ENCODE measurements at regions not wholly inside any gene's neighbourhood (a gene's known extent, or its start where the extent isn't known, plus 50 kb on each side); places are given as distances from the start of the nearest gene placed in this dataset.

- Histone ChIP-seq H3K27me3 (no peaks in the 10 kb centered on the region), H3K9me3 (no peaks in the 10 kb centered on the region), H3K4me1 (no peaks in the 10 kb centered on the region), H3K27ac (no peak overlapping the region), H3K4me3 (no peak overlapping the region), H3K36me3 (no peaks in the 10 kb centered on the region)
- TF ChIP-seq POLR2A (IDR thresholded peaks at IDR 0.05) = no peak
- no peak for TF ChIP-seq POLR2AphosphoS5 (IDR thresholded peaks at IDR 0.05; ENCODE audit: insufficient read depth in 1 of 2, low read depth in 1 of 2)
- no peak for TF ChIP-seq CTCF (IDR thresholded peaks at IDR 0.05)
- DNase-seq (ENCODE audit: extremely low spot score in 2 of 2) = no peak
- intact Hi-C loops (cut with DNase I) = no loop called here
Measured at GRCh38 chr4:188986271-188986689, 847.0 kb downstream of the TRIML1 start.

- no peaks in the 10 kb centered on the region for H3K9me3 ChIP-seq
- H3K4me3 ChIP-seq = no peak overlapping the region
- H3K36me3 ChIP-seq = no peaks in the 10 kb centered on the region
- no peaks in the 10 kb centered on the region for H3K27me3 ChIP-seq
- no peak for DNase-seq (ENCODE audit: extremely low spot score in 2 of 2)
- H3K4me1 ChIP-seq = no peaks in the 10 kb centered on the region
- no peak overlapping the region for H3K27ac ChIP-seq
- intact Hi-C loops (cut with DNase I) = no loop called here
- TF ChIP-seq POLR2AphosphoS5 (IDR thresholded peaks at IDR 0.05; ENCODE audit: insufficient read depth in 1 of 2, low read depth in 1 of 2) (no peak), POLR2A (IDR thresholded peaks at IDR 0.05) (no peak), CTCF (IDR thresholded peaks at IDR 0.05) (no peak)
Measured at GRCh38 chr4:188987011-188987410, 847.8 kb downstream of the TRIML1 start.

GRCh38 chr4:188988131-188988530, 848.9 kb downstream of the TRIML1 start:
- intact Hi-C loops (cut with DNase I) = no loop called here
- TF ChIP-seq POLR2A (IDR thresholded peaks at IDR 0.05) (no peak), CTCF (IDR thresholded peaks at IDR 0.05) (no peak), POLR2AphosphoS5 (IDR thresholded peaks at IDR 0.05; ENCODE audit: insufficient read depth in 1 of 2, low read depth in 1 of 2) (no peak)
- DNase-seq (ENCODE audit: extremely low spot score in 2 of 2) = no peak
- no peak overlapping the region for H3K27ac ChIP-seq
- H3K27me3 ChIP-seq = no peaks in the 10 kb centered on the region
- no peak overlapping the region for H3K4me3 ChIP-seq
- no peaks in the 10 kb centered on the region for H3K4me1 ChIP-seq
- H3K36me3 ChIP-seq = no peaks in the 10 kb centered on the region
- no peaks in the 10 kb centered on the region for H3K9me3 ChIP-seq

- no peak for DNase-seq (ENCODE audit: extremely low spot score in 2 of 2)
- Histone ChIP-seq H3K9me3 (no peaks in the 10 kb centered on the region), H3K4me1 (no peaks in the 10 kb centered on the region), H3K27ac (no peak overlapping the region), H3K4me3 (no peak overlapping the region), H3K36me3 (no peaks in the 10 kb centered on the region), H3K27me3 (no peaks in the 10 kb centered on the region)
- intact Hi-C loops (cut with DNase I) = no loop called here
- no peak for TF ChIP-seq CTCF (IDR thresholded peaks at IDR 0.05)
Measured at GRCh38 chr4:188989371-188989770, 850.1 kb downstream of the TRIML1 start.

- intact Hi-C loops (cut with DNase I) = no loop called here
- Histone ChIP-seq H3K9me3 (no peaks in the 10 kb centered on the region), H3K36me3 (no peaks in the 10 kb centered on the region), H3K27ac (no peak overlapping the region), H3K4me3 (no peak overlapping the region), H3K4me1 (no peaks in the 10 kb centered on the region), H3K27me3 (no peaks in the 10 kb centered on the region)
- DNase-seq (ENCODE audit: extremely low spot score in 2 of 2) = no peak
- TF ChIP-seq CTCF (IDR thresholded peaks at IDR 0.05) (no peak), POLR2A (IDR thresholded peaks at IDR 0.05) (no peak), POLR2AphosphoS5 (IDR thresholded peaks at IDR 0.05; ENCODE audit: insufficient read depth in 1 of 2, low read depth in 1 of 2) (no peak)
Measured at GRCh38 chr4:188992706-188993105, 853.5 kb downstream of the TRIML1 start.
